Stimulated activated CD4-positive, alpha-beta T cell treated with anti-CD3 and anti-CD28 coated beads, TNF-alpha, amount 100 ng/mL, for 1 hour (primary cell): ENCODE measurements at regions not wholly inside any gene's neighbourhood (a gene's known extent, or its start where the extent isn't known, plus 50 kb on each side); places are given as distances from the start of the nearest gene placed in this dataset.

Experiments
- DNase-seq, 3 donors: peaks; one replicate each; pipeline ENCODE4 v3.0.0-alpha.2; 2020; ENCODE audit warnings: low read depth in 3 of 3, low spot score in 1 of 3

DNA sequence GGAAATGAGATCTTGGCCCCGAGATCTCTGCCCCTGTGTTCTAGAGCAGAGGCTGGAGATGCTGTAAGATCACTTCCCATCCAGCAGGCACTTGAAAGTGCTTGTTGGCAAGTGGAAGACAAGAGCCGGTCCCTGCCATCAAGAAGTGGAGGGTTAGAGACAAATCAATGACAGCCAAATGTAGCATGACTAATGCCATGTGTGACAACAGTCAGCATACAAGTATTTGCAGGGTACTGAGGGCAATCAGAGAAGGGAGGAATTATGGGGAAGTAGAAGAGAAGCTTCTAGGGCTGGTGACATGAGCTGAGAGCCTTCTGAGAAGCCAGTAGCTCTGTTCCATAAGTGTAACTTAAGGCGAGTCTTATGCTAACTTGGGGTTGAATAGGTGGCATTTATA lies 58.6 kb downstream of the TMEM17 start:
- DNase-seq: no peak

DNA sequence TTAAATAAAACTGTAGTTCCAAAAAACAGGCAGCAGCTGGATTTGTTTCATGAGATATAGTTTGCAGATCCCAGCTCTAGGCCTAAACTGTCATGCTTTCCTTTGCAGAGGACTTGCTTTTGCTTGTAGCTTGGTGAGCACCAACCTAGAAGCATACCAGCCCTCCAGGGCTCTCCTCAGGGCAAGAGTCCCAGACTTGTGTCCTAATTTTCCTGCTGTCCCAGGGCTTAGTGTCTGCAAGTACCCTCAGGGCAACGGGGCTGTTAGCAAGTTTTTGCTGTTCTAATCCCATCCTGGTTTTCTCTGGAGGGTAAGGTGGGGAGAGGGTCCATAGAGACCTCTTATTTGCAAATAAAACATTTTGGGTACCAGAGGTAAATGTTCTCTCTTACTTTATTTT lies 59.5 kb downstream of the TMEM17 start:
- no peak for DNase-seq

DNA sequence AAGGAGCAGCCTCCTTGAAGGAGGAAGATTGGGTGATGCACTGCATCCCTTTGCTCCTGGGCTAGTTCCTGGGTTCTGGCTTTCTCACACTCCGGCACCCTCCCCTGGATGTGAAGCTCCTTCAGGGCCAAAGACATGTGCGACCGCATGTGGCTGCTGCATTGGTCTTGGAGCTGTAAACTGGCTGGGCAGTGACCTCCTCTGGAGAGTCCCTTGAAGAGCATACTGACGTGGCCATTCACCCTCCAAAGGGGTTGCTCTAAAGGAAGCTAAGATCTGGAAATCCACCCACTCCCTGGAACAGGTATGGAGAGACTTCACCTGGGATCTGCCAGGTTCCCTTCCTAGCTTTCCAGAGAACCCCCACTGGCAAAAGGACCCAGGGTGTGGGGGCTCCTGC lies 62.1 kb downstream of the TMEM17 start:
- no peak for DNase-seq

DNA sequence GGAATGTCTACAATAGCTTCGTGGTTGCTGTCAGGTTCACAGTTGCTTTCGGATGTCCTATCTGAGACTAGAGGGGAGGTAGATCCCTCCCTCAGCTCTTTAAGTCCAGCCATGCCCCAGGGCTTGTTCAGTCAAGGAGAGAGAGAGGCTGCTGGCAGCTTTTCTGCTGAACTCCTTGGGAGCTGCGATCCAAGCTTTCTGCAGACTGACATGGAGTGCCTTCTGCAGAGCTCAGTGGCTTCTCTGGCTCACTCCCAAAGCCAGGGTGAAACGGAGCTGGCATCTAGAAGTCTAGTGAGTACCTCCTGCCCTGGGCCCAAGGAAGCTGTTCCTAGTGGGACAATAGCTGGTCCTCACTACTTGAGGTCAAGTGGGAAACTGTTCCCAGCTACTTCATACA lies 62.5 kb downstream of the TMEM17 start:
- no peak for DNase-seq

DNA sequence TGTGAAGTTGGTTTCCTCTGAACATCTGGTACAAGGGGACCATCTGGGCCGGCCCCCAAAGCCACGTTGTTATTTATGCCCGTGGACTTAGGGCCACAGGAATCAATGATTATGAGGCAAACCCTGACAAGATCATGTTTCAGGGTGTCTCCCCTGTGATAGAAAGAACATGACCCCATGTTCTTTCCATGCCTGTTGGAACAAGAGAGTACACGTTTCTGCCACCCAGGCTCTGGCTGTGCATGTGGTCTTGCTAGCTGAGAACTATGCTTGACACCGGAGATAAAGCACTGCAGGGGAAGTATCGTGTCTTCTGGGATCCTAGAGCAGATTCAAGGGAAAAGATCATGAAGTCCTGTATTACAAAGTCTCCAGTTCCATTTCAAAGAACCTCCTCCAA lies 64.2 kb downstream of the TMEM17 start:
- no peak for DNase-seq

DNA sequence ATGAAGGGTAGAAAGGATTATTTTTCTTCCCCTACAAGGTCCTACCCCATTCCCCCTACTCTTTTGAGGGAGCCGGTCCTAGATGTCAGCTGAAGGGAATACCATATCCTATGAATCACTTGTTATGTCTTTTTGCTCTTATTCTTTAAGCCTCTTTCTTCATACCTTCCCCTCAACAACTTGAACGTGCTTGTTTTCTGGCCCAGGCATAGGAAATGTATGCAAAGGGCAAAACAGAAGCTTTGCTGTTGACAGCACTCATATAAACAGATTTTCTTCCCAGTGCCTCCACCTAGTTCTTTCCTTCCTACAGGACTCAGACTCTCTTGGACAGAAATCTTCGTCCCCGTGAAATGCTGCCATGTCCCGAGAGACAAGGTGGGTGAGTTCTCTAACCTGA lies 64.6 kb downstream of the TMEM17 start:
- no peak for DNase-seq

DNA sequence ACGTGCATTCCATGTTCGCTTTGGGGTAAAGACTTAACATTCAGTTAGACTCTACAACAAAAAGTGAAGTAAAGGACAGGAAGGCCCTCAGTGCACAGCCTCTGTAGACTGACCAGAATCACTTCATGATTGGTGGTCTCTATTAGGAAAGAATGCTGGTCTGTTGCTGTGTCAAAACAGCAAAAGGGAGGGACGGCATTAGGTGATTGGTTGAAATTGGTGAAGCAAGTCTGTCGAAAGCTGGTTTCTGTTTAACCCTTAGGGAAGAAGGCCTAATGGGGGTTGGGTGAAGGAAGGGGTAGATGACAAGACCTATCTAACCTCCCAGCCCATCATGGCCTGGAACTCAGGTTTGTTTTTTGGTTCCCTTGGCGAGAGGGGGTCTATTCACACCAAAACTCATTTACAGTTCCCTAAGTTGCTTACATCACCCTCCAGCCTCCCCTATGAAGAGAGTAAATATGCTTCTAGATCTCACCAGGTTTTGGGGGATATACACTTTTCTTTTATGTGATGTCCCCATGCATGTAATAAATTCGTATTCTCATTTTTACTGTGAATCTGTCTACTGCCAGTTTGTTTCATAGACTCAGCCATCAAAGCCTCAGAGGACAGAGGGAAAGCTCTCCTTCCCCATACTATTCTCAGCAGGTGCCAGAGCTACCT lies 65.6 kb downstream of the TMEM17 start:
- no peak for DNase-seq

DNA sequence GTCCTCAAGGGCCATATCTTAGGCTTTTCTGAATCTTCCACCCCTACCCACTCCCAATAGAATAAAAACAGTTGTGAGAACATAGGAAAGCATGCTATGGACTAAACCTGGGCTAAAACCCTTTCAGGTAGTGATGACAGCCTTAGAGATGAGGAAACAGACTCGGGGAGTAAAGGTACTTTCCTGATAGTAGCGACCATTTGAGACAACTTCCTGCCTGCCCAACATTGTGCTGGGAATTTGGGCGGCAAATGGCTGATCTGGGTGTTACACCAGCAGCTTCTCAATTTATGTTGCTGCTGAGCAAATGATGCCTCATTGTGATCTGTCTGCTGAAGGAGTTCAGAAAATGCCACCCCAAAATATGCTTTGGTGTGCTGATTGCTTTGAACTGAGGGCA lies 66.6 kb downstream of the TMEM17 start:
- no peak for DNase-seq

DNA sequence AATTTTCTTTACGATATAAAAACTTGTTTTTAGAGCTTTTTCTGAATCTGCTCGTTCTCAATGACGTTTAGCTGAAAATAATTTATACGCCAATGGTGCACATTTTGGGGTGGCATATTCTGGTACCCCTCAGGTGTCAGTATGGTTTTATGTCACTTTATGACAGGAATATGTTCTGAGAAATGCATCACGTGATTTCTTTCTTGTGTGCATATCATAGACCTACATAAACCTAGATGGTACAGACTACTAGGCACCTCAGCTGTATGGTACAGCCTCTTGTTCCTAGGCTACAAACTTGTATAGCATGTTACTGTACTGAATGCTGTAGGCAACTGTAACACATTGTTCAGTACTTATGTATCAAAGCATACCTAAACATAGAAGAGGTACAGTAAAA lies 68.2 kb downstream of the TMEM17 start:
- DNase-seq: no peak

DNA sequence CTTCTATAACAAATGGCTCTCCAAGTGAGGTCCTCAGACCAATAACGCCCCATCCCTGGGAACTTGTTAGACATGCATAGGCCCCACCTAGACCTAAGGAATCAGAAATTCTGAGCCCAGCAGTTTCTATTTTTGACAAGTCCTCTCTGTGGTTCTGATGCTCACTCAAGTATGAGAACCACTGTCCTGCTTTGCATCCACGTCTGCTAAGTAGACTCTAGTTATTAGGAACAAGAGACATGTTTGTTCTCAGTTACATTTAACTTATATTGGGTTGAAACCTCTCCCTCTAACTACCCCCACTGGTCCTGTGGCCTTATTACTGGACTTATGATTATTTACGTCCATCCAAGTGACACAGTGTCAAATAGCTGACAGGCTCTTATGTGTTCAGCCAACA lies 70.3 kb downstream of the TMEM17 start:
- no peak for DNase-seq

DNA sequence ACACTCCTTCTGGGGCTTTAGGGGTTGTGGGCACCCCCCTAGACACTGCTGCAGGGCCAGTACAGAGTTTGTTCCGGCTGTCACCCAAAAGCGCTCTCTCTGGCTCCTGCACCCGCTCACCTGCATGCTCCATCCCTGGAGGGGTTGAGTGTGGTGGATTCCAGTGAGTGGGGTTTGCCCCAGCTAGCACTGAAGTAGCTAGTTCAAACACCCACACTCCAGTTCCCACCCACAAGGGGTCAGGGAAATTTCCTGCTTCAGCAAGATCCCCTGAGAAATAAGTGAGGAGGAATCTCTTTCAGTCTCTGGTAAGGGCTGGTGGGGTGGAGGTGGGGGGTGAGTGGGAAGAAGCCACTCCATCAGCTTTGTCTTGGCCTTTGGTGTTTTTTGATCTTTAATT lies 73.6 kb downstream of the TMEM17 start:
- no peak for DNase-seq

DNA sequence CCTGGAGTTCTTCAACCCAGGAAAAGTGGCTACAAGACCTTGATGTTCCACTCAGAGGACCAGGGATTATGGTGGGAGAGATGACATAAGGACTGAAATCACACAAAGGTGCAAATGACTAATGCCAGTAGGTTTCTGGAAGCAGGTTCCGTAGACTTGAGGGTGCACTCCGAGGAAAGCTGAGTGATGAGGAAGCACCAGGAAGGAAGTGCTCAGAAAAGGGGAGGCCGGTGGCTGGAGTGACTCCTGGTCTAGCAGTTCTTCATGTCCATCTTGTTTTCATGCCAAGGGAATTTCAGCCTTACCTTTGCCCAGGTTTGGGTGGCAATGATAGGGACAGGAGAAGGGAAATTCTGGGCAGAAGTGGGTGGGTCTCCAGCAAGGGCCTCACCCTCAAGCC lies 74.5 kb downstream of the TMEM17 start:
- no peak for DNase-seq

DNA sequence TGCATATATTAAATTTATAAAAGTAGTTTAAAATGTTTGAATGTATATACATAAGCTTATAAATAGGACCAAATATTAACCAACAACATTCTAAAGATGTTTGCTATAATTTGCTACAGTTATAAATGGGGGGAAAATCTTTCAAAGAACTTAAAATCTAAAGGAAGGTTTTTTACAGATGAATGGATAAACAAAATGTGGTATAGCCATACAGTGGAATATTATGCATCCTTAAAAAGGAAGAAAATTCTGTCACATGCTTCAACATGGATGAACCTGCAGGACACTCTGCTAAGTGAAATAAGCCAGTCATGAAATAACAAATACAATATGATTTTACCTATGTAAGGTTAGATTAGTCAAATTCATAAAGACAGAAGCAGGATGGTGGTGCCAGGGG lies 75.8 kb downstream of the TMEM17 start:
- no peak for DNase-seq

DNA sequence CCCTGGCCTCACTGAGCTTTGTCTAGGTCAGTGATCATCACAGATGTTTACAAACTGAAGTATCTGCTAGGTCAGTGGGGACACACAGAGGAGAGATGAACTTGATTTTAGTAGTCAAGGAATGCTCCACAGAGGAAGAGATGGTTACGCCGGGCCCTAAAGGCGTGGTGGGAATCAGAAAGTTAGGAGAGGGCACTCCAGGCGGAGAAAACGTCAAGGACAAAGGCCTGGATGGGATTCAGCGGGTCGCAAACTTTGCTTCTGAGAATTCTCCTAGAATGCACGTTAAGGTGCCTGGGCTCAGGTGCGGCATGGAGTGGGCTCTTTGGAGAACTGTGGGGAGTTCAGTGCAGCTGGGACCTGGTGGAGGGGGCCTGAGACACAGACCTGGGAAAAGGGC lies 78.8 kb downstream of the TMEM17 start:
- no peak for DNase-seq

DNA sequence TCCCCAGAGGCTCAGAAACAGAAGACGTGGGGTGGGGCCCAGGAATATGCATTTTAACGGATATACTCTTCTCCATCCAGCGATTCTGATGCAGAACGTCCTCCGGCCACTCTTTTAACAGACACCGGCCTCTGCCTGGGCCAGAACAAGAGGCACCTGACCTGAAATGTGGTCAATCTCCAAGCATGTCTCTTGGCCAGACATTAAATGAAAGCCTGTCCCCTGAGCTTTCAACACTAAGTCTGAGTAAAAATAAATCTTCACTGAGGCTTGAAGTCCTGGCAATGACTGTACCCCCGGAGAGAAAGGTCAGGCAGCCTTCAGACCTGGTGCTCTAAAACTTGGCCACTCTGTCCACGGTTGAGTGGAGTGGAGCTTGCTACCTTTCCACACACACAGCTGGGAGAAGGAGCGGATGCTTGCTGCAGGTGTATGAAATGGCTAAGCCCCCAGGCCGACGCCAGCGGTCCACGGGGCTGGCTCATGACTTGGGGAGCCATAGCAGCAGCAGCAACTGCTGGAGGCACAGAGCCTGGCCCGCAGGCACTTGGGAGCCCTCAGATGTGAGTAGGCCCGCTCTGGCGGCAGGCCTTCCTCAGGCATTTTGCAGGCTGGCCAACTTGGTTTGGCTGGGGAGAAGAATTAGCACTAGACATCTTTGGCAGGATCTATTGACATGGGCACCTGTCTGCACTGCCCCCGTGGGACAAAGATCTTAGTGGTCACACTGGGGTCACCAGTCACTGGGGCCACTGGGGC lies 79.7 kb downstream of the TMEM17 start:
- DNase-seq: no peak

DNA sequence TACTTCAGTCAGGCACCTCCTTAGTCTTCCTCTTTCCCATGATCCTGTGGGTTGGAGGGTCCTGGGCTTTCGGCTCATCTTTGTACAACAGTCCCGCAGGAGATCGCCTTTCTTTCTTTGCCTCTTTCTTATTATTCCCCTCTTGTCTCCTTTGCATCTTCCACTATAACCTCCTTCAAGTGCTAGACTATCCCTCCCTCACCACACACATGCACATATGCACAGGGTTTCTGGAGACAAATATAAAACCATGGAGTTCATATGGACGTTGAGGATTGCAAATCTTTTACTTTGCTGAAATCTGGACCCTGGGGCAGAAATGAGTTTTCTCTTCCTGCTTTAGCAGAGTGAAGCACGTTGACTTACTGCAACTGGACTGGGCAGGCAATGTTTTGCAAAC lies 80.3 kb downstream of the TMEM17 start:
- DNase-seq: no peak

DNA sequence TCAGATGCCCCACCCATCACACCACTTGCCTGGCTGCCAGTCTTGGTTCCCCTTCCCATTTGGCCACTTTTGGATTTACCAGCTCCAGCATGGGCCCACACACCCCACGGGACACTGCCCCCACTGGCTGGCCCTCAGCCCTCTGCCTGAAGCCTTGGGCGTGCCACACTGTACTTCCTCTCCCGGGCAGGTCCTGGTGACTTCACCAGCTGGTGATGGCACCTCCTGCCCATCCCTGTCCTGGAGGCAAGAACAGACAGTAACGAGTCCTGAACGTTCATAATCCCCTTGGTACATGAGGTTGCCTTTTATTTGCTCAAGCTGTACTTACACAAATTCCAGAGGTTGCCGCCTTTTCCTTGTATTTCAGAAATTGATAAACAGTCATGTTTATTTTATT lies 81.1 kb downstream of the TMEM17 start:
- DNase-seq: no peak

DNA sequence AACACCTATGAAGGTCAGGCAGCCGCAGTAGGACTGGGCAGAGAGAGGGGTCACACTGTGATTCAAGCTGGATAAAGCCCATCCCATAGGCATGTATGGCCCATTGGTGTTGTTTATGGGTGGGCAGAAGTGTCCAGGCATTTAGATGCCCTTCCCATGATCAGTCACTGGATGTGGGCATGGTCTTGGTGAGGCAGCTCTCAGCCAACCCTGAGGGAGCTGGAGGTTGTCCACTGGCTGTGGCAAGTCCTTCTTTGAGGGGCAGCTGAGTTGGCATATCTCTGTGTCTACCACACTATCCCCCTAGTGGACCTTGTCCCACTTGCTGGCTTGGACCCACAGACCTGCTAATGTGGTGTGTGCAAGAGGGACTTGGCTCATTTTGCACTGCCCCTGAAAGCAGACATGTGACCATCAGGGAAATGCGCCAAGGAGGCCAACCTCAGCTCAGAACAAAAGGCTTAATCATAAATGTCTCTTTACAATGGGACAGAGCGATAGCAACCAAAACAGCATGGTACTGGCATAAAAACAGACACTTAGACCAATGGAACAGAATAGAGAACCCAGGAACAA lies 82.0 kb downstream of the TMEM17 start:
- no peak for DNase-seq

DNA sequence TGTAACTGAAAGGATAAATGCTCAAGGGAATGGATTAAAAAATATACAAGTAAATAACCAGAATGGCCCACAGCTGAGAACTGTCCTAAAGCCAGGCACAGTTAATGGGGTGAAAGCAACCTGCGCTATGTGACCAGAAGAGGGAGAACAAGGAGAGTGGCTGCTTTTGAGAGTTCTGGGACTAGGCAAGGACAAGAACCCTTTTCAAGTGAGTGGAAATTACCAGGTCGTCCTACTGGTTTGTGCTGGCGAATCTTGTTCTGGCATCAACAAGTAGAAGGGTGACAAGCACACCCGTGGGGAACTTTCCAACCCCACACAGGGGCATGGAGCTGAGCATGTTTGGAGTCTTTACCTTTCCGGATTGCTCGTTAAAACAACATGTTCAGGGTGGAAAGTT lies 82.8 kb downstream of the TMEM17 start:
- no peak for DNase-seq

DNA sequence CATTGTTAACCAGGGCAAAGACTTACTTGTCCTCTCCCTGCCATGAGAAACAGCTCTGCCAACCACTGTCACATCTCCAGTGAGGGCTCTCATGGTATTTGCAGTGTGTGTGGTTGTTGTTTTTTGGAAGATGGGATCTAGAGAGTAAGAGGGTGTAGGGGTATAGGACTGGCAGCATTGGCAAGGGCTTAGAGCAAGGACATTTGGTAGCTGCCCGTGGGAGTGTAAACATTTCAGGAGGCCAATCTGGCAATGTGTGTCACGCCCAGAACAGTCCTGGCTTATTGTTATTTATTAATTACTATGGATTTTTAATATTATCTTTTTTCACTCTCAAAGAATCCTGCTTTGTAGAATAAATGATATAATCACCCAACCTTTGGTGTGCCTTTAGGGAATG lies 90.5 kb downstream of the TMEM17 start:
- no peak for DNase-seq

DNA sequence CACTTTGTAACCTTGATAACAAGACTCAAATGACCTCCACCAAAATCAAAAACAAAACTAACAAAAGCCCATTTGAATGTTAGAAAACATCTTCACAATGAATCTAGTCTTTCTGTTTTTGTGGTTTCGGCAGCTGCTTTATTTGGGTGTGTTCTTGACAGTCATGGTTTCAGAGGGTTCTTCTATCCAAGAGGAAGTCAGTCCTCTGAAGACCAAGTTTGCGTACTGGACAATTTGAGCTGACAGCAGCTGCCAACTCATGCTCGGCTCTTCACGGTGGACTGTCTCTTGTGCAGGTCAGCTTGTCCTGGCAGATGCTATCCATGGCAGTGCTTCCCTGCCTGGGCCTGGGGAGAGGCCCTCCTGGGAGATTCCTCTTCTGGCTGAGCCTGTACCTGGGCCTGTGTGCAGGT lies 91.0 kb downstream of the TMEM17 start:
- DNase-seq: no peak

DNA sequence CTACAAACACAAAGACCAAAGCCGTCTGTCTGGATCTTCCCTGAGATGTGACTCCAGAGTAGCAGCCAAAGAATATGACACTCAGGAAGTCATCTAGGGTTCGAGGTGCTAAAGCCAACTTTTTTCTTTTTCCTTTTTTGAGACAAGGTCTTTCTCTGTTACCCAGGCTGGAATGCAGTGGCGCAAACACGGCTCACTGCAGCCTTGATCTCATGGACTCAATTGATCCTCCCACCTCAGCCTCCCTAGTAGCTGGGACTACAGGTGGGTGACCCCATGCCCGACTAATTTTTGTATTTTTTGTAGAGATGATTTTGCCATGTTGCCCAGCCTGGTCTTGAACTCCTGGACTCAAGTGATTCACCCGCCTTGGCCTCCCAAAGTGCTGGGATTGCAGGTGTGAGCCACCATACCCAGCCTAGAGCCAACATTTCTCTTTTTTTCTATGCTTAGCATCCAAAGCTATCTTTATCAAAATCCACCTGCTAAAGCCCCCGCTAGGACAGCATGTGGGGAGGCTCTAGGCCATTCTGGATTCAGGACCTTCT lies 92.8 kb downstream of the TMEM17 start:
- no peak for DNase-seq
